Large intestine (tissue), 3 donors: ENCODE measurements at regions not wholly inside any gene's neighbourhood (a gene's known extent, or its start where the extent isn't known, plus 50 kb on each side); places are given as distances from the start of the nearest gene placed in this dataset.

Experiments used
- DNase-seq, 2 donors: peaks; one replicate each; pipeline versions ENCODE4 v3.0.0 to v3.0.0-alpha.2; 2013
- H3K27ac ChIP-seq: one replicate; pipeline ENCODE4 v1.5.1; 2013; ENCODE audit warnings: low read length
- H3K27me3 ChIP-seq: 2 replicates; pipeline ENCODE4 v1.6.1; 2013; ENCODE audit warnings: low read length; ENCODE audit not compliant: control insufficient read depth, insufficient read depth
- H3K36me3 ChIP-seq: 2 replicates; pipeline ENCODE4 v1.6.1; 2013; ENCODE audit warnings: low read length; ENCODE audit not compliant: control insufficient read depth, insufficient read depth
- H3K4me1 ChIP-seq: one replicate; pipeline ENCODE4 v1.6.1; 2013; ENCODE audit warnings: low read length; ENCODE audit not compliant: control insufficient read depth, insufficient read depth
- H3K4me3 ChIP-seq: one replicate; pipeline ENCODE4 v1.5.1; 2013; ENCODE audit warnings: low read length
- H3K9me3 ChIP-seq: one replicate; pipeline ENCODE4 v1.6.1; 2013; ENCODE audit warnings: mild to moderate bottlenecking, low read depth, low read length, moderate library complexity; ENCODE audit not compliant: control insufficient read depth
- WGBS: methylation state at CpG from one replicate; pipeline ENCODE4 v1.1.5; 2013; ENCODE audit warnings: low lambda C conversion rate; ENCODE audit not compliant: insufficient coverage; 5-methylcytosine and 5-hydroxymethylcytosine counted together

GRCh38 chr22:49586873-49587272 is 240.8 kb downstream of the BRD1 start:
- no peaks in the 10 kb centered on the region for H3K9me3 ChIP-seq

GRCh38 chr22:49586244-49586748 is 241.4 kb downstream of the BRD1 start:
- WGBS = no CpG with 5 or more reads among the region's 20 CpGs
- DNase-seq = no peak
- Histone ChIP-seq H3K4me3 (no peak overlapping the region), H3K4me1 (no peaks in the 10 kb centered on the region), H3K27ac (no peak overlapping the region), H3K36me3 (no peaks in the 10 kb centered on the region), H3K9me3 (no peaks in the 10 kb centered on the region), H3K27me3 (no peaks in the 10 kb centered on the region)

More at GRCh38 chr22:49586873-49587272, 240.8 kb downstream of the BRD1 start:
- DNase-seq = no peak
- no peak overlapping the region for H3K4me3 ChIP-seq
- no CpG with 5 or more reads among the region's 12 CpGs for WGBS
- H3K36me3 ChIP-seq = no peaks in the 10 kb centered on the region
- no peak overlapping the region for H3K27ac ChIP-seq
- no peaks in the 10 kb centered on the region for H3K4me1 ChIP-seq
- no peaks in the 10 kb centered on the region for H3K27me3 ChIP-seq

- WGBS = no CpG with 5 or more reads among the region's 23 CpGs
- DNase-seq = no peak
- Histone ChIP-seq H3K27me3 (no peaks in the 10 kb centered on the region), H3K27ac (no peak overlapping the region), H3K36me3 (no peaks in the 10 kb centered on the region), H3K9me3 (peaks cover 3% of the 10 kb centered on the region), H3K4me3 (no peak overlapping the region), H3K4me1 (no peaks in the 10 kb centered on the region)
Measured at GRCh38 chr22:49585461-49586243, 242.0 kb downstream of the BRD1 start.

GRCh38 chr22:49583886-49584505 is 243.7 kb downstream of the BRD1 start:
- H3K27ac ChIP-seq = no peak overlapping the region
- no peaks in the 10 kb centered on the region for H3K36me3 ChIP-seq
- peaks cover 9% of the 10 kb centered on the region for H3K9me3 ChIP-seq
- no peaks in the 10 kb centered on the region for H3K4me1 ChIP-seq
- no peaks in the 10 kb centered on the region for H3K27me3 ChIP-seq
- WGBS = no CpG with 5 or more reads among the region's 26 CpGs
- H3K4me3 ChIP-seq = no peak overlapping the region
- no peak for DNase-seq

- no peak overlapping the region for H3K27ac ChIP-seq
- H3K36me3 ChIP-seq = no peaks in the 10 kb centered on the region
- H3K4me3 ChIP-seq = no peak overlapping the region
- no peak for DNase-seq
- no CpG with 5 or more reads among the region's 11 CpGs for WGBS
- no peaks in the 10 kb centered on the region for H3K27me3 ChIP-seq
- peaks cover 9% of the 10 kb centered on the region for H3K9me3 ChIP-seq
- no peaks in the 10 kb centered on the region for H3K4me1 ChIP-seq
Measured at GRCh38 chr22:49583341-49583740, 244.3 kb downstream of the BRD1 start.

GRCh38 chr22:49582678-49583077 is 245.0 kb downstream of the BRD1 start:
- H3K36me3 ChIP-seq = no peaks in the 10 kb centered on the region
- no peak overlapping the region for H3K27ac ChIP-seq
- no peaks in the 10 kb centered on the region for H3K27me3 ChIP-seq
- H3K9me3 ChIP-seq = peaks cover 9% of the 10 kb centered on the region
- no CpG with 5 or more reads among the region's 11 CpGs for WGBS
- no peaks in the 10 kb centered on the region for H3K4me1 ChIP-seq
- no peak for DNase-seq
- no peak overlapping the region for H3K4me3 ChIP-seq

- DNase-seq = no peak
- Histone ChIP-seq H3K27ac (no peak overlapping the region), H3K4me1 (no peaks in the 10 kb centered on the region), H3K36me3 (no peaks in the 10 kb centered on the region), H3K9me3 (peaks cover 9% of the 10 kb centered on the region), H3K27me3 (no peaks in the 10 kb centered on the region), H3K4me3 (no peak overlapping the region)
- 100% methylated on average over 1 of the region's 4 CpGs for WGBS
Measured at GRCh38 chr22:49582181-49582580, 245.5 kb downstream of the BRD1 start.

GRCh38 chr22:49580024-49580423 is 247.6 kb downstream of the BRD1 start:
- Histone ChIP-seq H3K4me1 (no peaks in the 10 kb centered on the region), H3K27ac (no peak overlapping the region), H3K27me3 (no peaks in the 10 kb centered on the region), H3K9me3 (peaks cover 9% of the 10 kb centered on the region), H3K36me3 (no peaks in the 10 kb centered on the region), H3K4me3 (no peak overlapping the region)
- 0% methylated on average over 1 of the region's 3 CpGs for WGBS
- no peak for DNase-seq

GRCh38 chr22:49577168-49578060 is 250.3 kb downstream of the BRD1 start:
- DNase-seq = no peak
- no peaks in the 10 kb centered on the region for H3K27me3 ChIP-seq
- no peak overlapping the region for H3K4me3 ChIP-seq
- H3K9me3 ChIP-seq = peaks cover 9% of the 10 kb centered on the region
- no peaks in the 10 kb centered on the region for H3K36me3 ChIP-seq
- no peak overlapping the region for H3K27ac ChIP-seq
- WGBS = 100% methylated on average over 2 of the region's 23 CpGs
- H3K4me1 ChIP-seq = no peaks in the 10 kb centered on the region
